SK-N-MC (cell line): ENCODE measurements at regions not wholly inside any gene's neighbourhood (a gene's known extent, or its start where the extent isn't known, plus 50 kb on each side); places are given as distances from the start of the nearest gene placed in this dataset.

Experiments used
- EZH2 ChIP-seq: fragments of 200-600 bp; sonication (generic); IDR thresholded peaks from one replicate; pipeline ENCODE4 v1.6.1; 2017; ENCODE audit warnings: antibody characterized with exemption
- FOXP2 ChIP-seq: optimal IDR thresholded peaks from 2 replicates; pipeline ENCODE3; 2011; ENCODE audit warnings: mild to moderate bottlenecking, moderate library complexity; ENCODE audit not compliant: insufficient read depth; ENCODE audit errors: extremely low read length, control extremely low read depth
- POLR2AphosphoS5 ChIP-seq: IDR thresholded peaks from 2 replicates; pipeline ENCODE4 v1.6.1; 2012; ENCODE audit warnings: mild to moderate bottlenecking, low read depth, low read length, borderline replicate concordance

DNA sequence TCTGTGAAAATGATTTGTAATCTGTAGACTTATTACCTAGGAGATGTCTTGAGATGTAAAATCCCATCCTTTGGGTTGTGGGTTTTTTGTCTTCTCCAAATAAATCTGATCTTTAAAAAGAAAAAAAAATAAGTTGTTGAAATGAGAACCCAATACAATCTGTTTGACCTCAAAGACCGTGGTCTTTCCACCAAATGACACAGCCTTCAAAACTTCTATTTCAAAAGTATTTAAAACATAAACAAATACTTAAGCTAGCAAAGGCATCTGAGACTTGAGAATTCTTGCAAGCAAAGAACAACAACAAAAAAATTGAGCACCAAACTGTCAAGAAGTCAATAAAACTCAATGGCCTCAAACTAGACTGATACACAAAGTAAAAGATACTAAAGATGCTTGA, 67.9 kb upstream of the HECW1 start:
- no peak for TF ChIP-seq POLR2AphosphoS5
- TF ChIP-seq EZH2 = no peak
- no peak for TF ChIP-seq FOXP2
